ENCODE measurements at regions not wholly inside any gene's neighbourhood (a gene's known extent, or its start where the extent isn't known, plus 50 kb on each side); places are given as distances from the start of the nearest gene placed in this dataset.

- H3K27ac ChIP-seq (replicated peaks in 1 of 4) = no peak overlapping the region
- intact Hi-C loops (cut with DNase I) = no loop called here
- no peak overlapping the region for H3K4me3 ChIP-seq
- no peaks in the 10 kb centered on the region for H3K9me3 ChIP-seq
- DNase-seq (ENCODE audit: extremely low spot score) = no peak
- 88% methylated on average over 1 of the region's 1 CpG for WGBS
- no peaks in the 10 kb centered on the region for H3K4me1 ChIP-seq
- TF ChIP-seq EP300 (IDR thresholded peaks at IDR 0.05) = no peak
- no peak for TF ChIP-seq CTCF (IDR thresholded peaks at IDR 0.05)
- no peak for TF ChIP-seq POLR2AphosphoS5 (IDR thresholded peaks at IDR 0.05)
- no peak for TF ChIP-seq POLR2A (IDR thresholded peaks at IDR 0.05; ENCODE audit: low read depth)
- H3K27me3 ChIP-seq = no peaks in the 10 kb centered on the region
- H3K36me3 ChIP-seq = no peaks in the 10 kb centered on the region
These were observed 151.8 kb downstream of the SMC2 start for GRCh38 chr9:104245925-104246324.

GRCh38 chr9:104247899-104248460 is 153.9 kb downstream of the SMC2 start:
- Histone ChIP-seq H3K27me3 (no peaks in the 10 kb centered on the region), H3K27ac (replicated peaks in 1 of 4) (no peak overlapping the region), H3K36me3 (no peaks in the 10 kb centered on the region), H3K4me3 (no peak overlapping the region), H3K4me1 (no peaks in the 10 kb centered on the region), H3K9me3 (peaks cover 0 to 4% (median 2%) of the 10 kb centered on the region in 4 donors)
- WGBS = 85% methylated on average over 3 of the region's 3 CpGs
- intact Hi-C loops (cut with DNase I) = no loop called here
- DNase-seq (ENCODE audit: extremely low spot score) = no peak
- TF ChIP-seq POLR2A (IDR thresholded peaks at IDR 0.05; ENCODE audit: low read depth) = no peak
- TF ChIP-seq CTCF (IDR thresholded peaks at IDR 0.05) = no peak
- TF ChIP-seq POLR2AphosphoS5 (IDR thresholded peaks at IDR 0.05) = no peak
- TF ChIP-seq EP300 (IDR thresholded peaks at IDR 0.05) = no peak

GRCh38 chr9:104256031-104256695 is 162.1 kb downstream of the SMC2 start:
- Histone ChIP-seq H3K4me3 (no peak overlapping the region), H3K27me3 (no peaks in the 10 kb centered on the region), H3K36me3 (no peaks in the 10 kb centered on the region), H3K27ac (replicated peaks in 1 of 4) (no peak overlapping the region), H3K9me3 (peaks cover 0 to 15% (median 2%) of the 10 kb centered on the region in 4 donors), H3K4me1 (no peaks in the 10 kb centered on the region)
- WGBS = 70% methylated on average over 3 of the region's 3 CpGs
- TF ChIP-seq CTCF (IDR thresholded peaks at IDR 0.05) = no peak
- TF ChIP-seq POLR2AphosphoS5 (IDR thresholded peaks at IDR 0.05) = no peak
- TF ChIP-seq POLR2A (IDR thresholded peaks at IDR 0.05; ENCODE audit: low read depth) = no peak
- intact Hi-C loops (cut with DNase I) = no loop called here
- DNase-seq (ENCODE audit: extremely low spot score) = no peak

- no peak for DNase-seq (ENCODE audit: extremely low spot score)
- peaks cover 0 to 15% (median 2%) of the 10 kb centered on the region in 4 donors for H3K9me3 ChIP-seq
- H3K36me3 ChIP-seq = no peaks in the 10 kb centered on the region
- no peaks in the 10 kb centered on the region for H3K27me3 ChIP-seq
- intact Hi-C loops (cut with DNase I) = no loop called here
- no peak overlapping the region for H3K27ac ChIP-seq (replicated peaks in 1 of 4)
- no peaks in the 10 kb centered on the region for H3K4me1 ChIP-seq
- no peak overlapping the region for H3K4me3 ChIP-seq
- TF ChIP-seq POLR2A (IDR thresholded peaks at IDR 0.05; ENCODE audit: low read depth) (no peak), CTCF (IDR thresholded peaks at IDR 0.05) (no peak), POLR2AphosphoS5 (IDR thresholded peaks at IDR 0.05) (no peak)
These were observed 162.6 kb downstream of the SMC2 start for GRCh38 chr9:104256696-104257062.
